Psoas muscle (tissue), 7 donors: ENCODE measurements at regions not wholly inside any gene's neighbourhood (a gene's known extent, or its start where the extent isn't known, plus 50 kb on each side); places are given as distances from the start of the nearest gene placed in this dataset.

Source experiments
- ATAC-seq, 4 donors: fragments of 200-7000 bp; cut with Tn5 transposase; one replicate each; pipeline ENCODE4 v1.9.1; 2020; ENCODE audit warnings: moderate library complexity in 3 of 4, mild to moderate bottlenecking in 2 of 4
- DNase-seq, 2 donors: peaks; one replicate each; pipeline ENCODE4 v3.0.0-alpha.2; 2020
- H3K27ac ChIP-seq: fragments of 200-600 bp; one replicate; pipeline ENCODE4 v1.8.0; 2022
- H3K27me3 ChIP-seq, 3 donors: fragments of 200-600 bp in 1 of 3; one replicate each; pipeline versions ENCODE4 v1.6.1 to v1.8.0; 2013 to 2022; ENCODE audit warnings: low read length in 2 of 3, mild to moderate bottlenecking in 2 of 3, moderate library complexity in 1 of 3; ENCODE audit not compliant: insufficient read depth in 3 of 3
- H3K36me3 ChIP-seq, 2 donors: fragments of 200-600 bp in 1 of 2; one replicate each; pipeline versions ENCODE4 v1.6.1 to v1.8.0; 2013 to 2022; ENCODE audit warnings: low read depth in 1 of 2, mild to moderate bottlenecking in 1 of 2, moderate library complexity in 1 of 2; ENCODE audit not compliant: insufficient read depth in 1 of 2
- H3K4me1 ChIP-seq: fragments of 200-600 bp; one replicate; pipeline ENCODE4 v1.8.0; 2022
- H3K4me3 ChIP-seq: fragments of 200-600 bp; one replicate; pipeline ENCODE4 v1.8.0; 2022; ENCODE audit warnings: mild to moderate bottlenecking
- H3K9me3 ChIP-seq: fragments of 200-600 bp; one replicate; pipeline ENCODE4 v1.8.0; 2022
- CTCF ChIP-seq: fragments of 200-600 bp; IDR thresholded peaks from one replicate; pipeline ENCODE4 v1.8.0; 2022; ENCODE audit warnings: antibody characterized with exemption
- WGBS, 3 donors: extraction: QIAGEN DNeasy Blood & Tissue Kit; methylation state at CpG; one replicate each; pipeline versions ENCODE4 v1.1.6 to v1.1.7; 2013; 5-methylcytosine and 5-hydroxymethylcytosine counted together
- intact Hi-C, 2 donors: fragments of 100-400 bp; cut with DNase I; formaldehyde crosslinking; loops; one replicate each; pipeline versions ENCODE4 v1.11.0 to v1.14.2; 2022
- donor health status: healthy with polysubstance abuse.
- donor health status: DM: no; HTN: no; CAD: no; lungs with moderate emphysema.
- donor health status: Bipolar disorder and iron deficiency.
- donor health status: healthy.
- donor health status: DM: yes; HTN: yes; CAD: no.
- donor health status: DM: no; HTN: no; CAD: no.
- donor health status: DM: yes; HTN: yes; CAD: no.

- 39 to 48% (median 43%) methylated on average over 4 to 5 of the region's 5 CpGs for WGBS, 3 donors
Measured at GRCh38 chrX:40459571-40460158, 121.1 kb upstream of the ATP6AP2 start.

GRCh38 chrX:40457406-40457805 is 123.4 kb upstream of the ATP6AP2 start:
- ATAC-seq (no peak), DNase-seq (no peak)
- Histone ChIP-seq H3K9me3 (peaks cover 3% of the 10 kb centered on the region), H3K27me3 (peaks cover 0 to 30% (median 0%) of the 10 kb centered on the region in 3 donors), H3K36me3 (no peaks in the 10 kb centered on the region), H3K4me3 (no peak overlapping the region), H3K27ac (no peak overlapping the region), H3K4me1 (no peaks in the 10 kb centered on the region)
- intact Hi-C loops, result no loop called here
- no peak for TF ChIP-seq CTCF

More at GRCh38 chrX:40459571-40460158, 121.1 kb upstream of the ATP6AP2 start:
- DNase-seq (no peak), ATAC-seq (no peak)
- Histone ChIP-seq H3K27ac (no peak overlapping the region), H3K27me3 (peaks cover 0 to 37% (median 0%) of the 10 kb centered on the region in 3 donors), H3K36me3 (no peaks in the 10 kb centered on the region), H3K4me1 (no peaks in the 10 kb centered on the region), H3K9me3 (no peaks in the 10 kb centered on the region), H3K4me3 (no peak overlapping the region)
- intact Hi-C loops, result loop anchor here in 1 of 2 donors (10.0 kb wide), 1 partner anchor 155 kb away; no protein-coding TSS in a partner anchor
- no peak for TF ChIP-seq CTCF

GRCh38 chrX:40452031-40452430 is 128.7 kb upstream of the ATP6AP2 start:
- Histone ChIP-seq H3K4me3 (no peak overlapping the region), H3K27me3 (peaks cover 0 to 13% (median 0%) of the 10 kb centered on the region in 3 donors), H3K9me3 (peaks cover 3% of the 10 kb centered on the region), H3K4me1 (no peaks in the 10 kb centered on the region), H3K27ac (no peak overlapping the region), H3K36me3 (no peaks in the 10 kb centered on the region)
- DNase-seq, result no peak
- intact Hi-C loops, result no loop called here
- no peak for TF ChIP-seq CTCF
- no peak for ATAC-seq
- WGBS, 3 donors, result 83 to 91% (median 83%) methylated on average over 6 of the region's 6 CpGs

- Histone ChIP-seq H3K27me3 (peaks cover 0 to 24% (median 0%) of the 10 kb centered on the region in 3 donors), H3K4me1 (no peaks in the 10 kb centered on the region)
Measured at GRCh38 chrX:40449956-40450706, 130.6 kb upstream of the ATP6AP2 start.

More at GRCh38 chrX:40449956-40450706, 130.6 kb upstream of the ATP6AP2 start:
- Histone ChIP-seq H3K36me3 (no peaks in the 10 kb centered on the region), H3K4me3 (no peak overlapping the region), H3K9me3 (peaks cover 3% of the 10 kb centered on the region), H3K27ac (no peak overlapping the region)
- 57 to 61% (median 60%) methylated on average over 8 of the region's 8 CpGs for WGBS, 3 donors
- intact Hi-C loops, result no loop called here
- no peak for DNase-seq
- no peak for ATAC-seq
- TF ChIP-seq CTCF, result no peak
